Neural cell (in vitro differentiated cells): ENCODE measurements at regions not wholly inside any gene's neighbourhood (a gene's known extent, or its start where the extent isn't known, plus 50 kb on each side); places are given as distances from the start of the nearest gene placed in this dataset.

Experiments
- H2AFZ ChIP-seq: fragments of 200-600, 300-800 bp; sonication (generic), shearing (Covaris generic); 2 replicates; pipeline ENCODE4 v1.6.0; 2014; ENCODE audit warnings: low read depth, mild to moderate bottlenecking, antibody characterized with exemption, low read length, moderate library complexity
- H3F3A ChIP-seq: fragments of 200-600 bp; shearing (Covaris generic); 2 replicates; pipeline ENCODE4 v1.6.1; 2016; ENCODE audit warnings: mild to moderate bottlenecking, moderate library complexity, mixed read lengths, antibody characterized with exemption, low read length; ENCODE audit not compliant: insufficient read depth, poor library complexity, severe bottlenecking
- H3K27ac ChIP-seq: fragments of 200-600, 300-800 bp; sonication (generic), shearing (Covaris generic); 2 replicates; pipeline ENCODE4 v1.5.1; 2014; ENCODE audit warnings: mild to moderate bottlenecking, low read length, moderate library complexity
- H3K27me3 ChIP-seq: fragments of 300-800, 200-600 bp; sonication (generic), shearing (Covaris generic); 2 replicates; pipeline ENCODE4 v1.6.0; 2014; ENCODE audit warnings: mild to moderate bottlenecking, low read depth, low read length, moderate library complexity; ENCODE audit not compliant: insufficient read depth
- H3K36me3 ChIP-seq: fragments of 300-800, 200-600 bp; sonication (generic), shearing (Covaris generic); 2 replicates; pipeline ENCODE4 v1.5.1; 2014; ENCODE audit warnings: mild to moderate bottlenecking, antibody characterized with exemption, low read length, moderate library complexity; ENCODE audit not compliant: insufficient read depth
- H3K4me2 ChIP-seq: fragments of 300-800, 200-600 bp; sonication (generic), shearing (Covaris generic); 2 replicates; pipeline ENCODE4 v1.6.0; 2014; ENCODE audit warnings: mild to moderate bottlenecking, low read length
- H3K4me3 ChIP-seq: fragments of 300-800, 200-600 bp; sonication (generic), shearing (Covaris generic); 2 replicates; pipeline ENCODE4 v1.5.1; 2014; ENCODE audit warnings: mild to moderate bottlenecking, low read length, moderate library complexity
- H3K79me2 ChIP-seq: fragments of 200-600 bp; shearing (Covaris generic); replicated peaks from 2 replicates; pipeline ENCODE4 v1.6.0; 2014; ENCODE audit warnings: mild to moderate bottlenecking, low read length, moderate library complexity; ENCODE audit not compliant: insufficient read depth
- H3K9ac ChIP-seq: fragments of 300-800, 200-600 bp; sonication (generic), shearing (Covaris generic); 2 replicates; pipeline ENCODE4 v1.6.1; 2016; ENCODE audit warnings: mild to moderate bottlenecking, low read length, mixed read lengths
- H3K9me2 ChIP-seq: fragments of 200-600 bp; shearing (Covaris generic); 2 replicates; pipeline ENCODE4 v1.6.1; 2016; ENCODE audit warnings: mild to moderate bottlenecking, low read length, mixed read lengths; ENCODE audit not compliant: insufficient read depth
- H3K9me3 ChIP-seq: fragments of 200-600, 300-800 bp; sonication (generic), shearing (Covaris generic); 2 replicates; pipeline ENCODE4 v1.6.1; 2016; ENCODE audit warnings: mild to moderate bottlenecking, mixed run types, low read length, moderate library complexity, mixed read lengths
- H4K20me1 ChIP-seq: fragments of 200-600 bp; shearing (Covaris generic); 2 replicates; pipeline ENCODE4 v1.6.1; 2016; ENCODE audit warnings: mild to moderate bottlenecking, mixed run types; ENCODE audit not compliant: insufficient read depth
- CTCF ChIP-seq: fragments of 450-650 bp; IDR thresholded peaks from 2 replicates; pipeline ENCODE4 v1.5.1; 2014; ENCODE audit warnings: antibody characterized with exemption, mild to moderate bottlenecking, moderate library complexity; ENCODE audit not compliant: poor library complexity, severe bottlenecking
- EP300 ChIP-seq: fragments of 450-650 bp; conservative IDR thresholded peaks from 2 replicates; pipeline ENCODE4 v1.6.1; 2014; ENCODE audit warnings: antibody characterized with exemption, mild to moderate bottlenecking, moderate library complexity; ENCODE audit not compliant: poor library complexity, severe bottlenecking
- EZH2 ChIP-seq: fragments of 200-600, 300-800 bp; shearing (Covaris generic), sonication (generic); IDR thresholded peaks from 2 replicates; pipeline ENCODE4 v1.6.1; 2014; ENCODE audit warnings: antibody characterized with exemption, low read length, borderline replicate concordance, mild to moderate bottlenecking; ENCODE audit not compliant: insufficient read depth, poor library complexity, severe bottlenecking
- MXI1 ChIP-seq: fragments of 450-650 bp; conservative IDR thresholded peaks from 2 replicates; pipeline ENCODE4 v1.6.1; 2014; ENCODE audit warnings: antibody characterized with exemption, mild to moderate bottlenecking; ENCODE audit not compliant: poor library complexity, severe bottlenecking
- POLR2AphosphoS5 ChIP-seq: IDR thresholded peaks from 2 replicates; pipeline ENCODE4 v1.6.1; 2012
- RAD21 ChIP-seq: fragments of 450-650 bp; conservative IDR thresholded peaks from 2 replicates; pipeline ENCODE4 v1.6.1; 2014; ENCODE audit warnings: antibody characterized with exemption, mild to moderate bottlenecking, moderate library complexity
- REST ChIP-seq: IDR thresholded peaks from 2 replicates; pipeline ENCODE4 v1.6.1; 2012; ENCODE audit warnings: borderline replicate concordance
- SMC3 ChIP-seq: fragments of 450-650 bp; conservative IDR thresholded peaks from 2 replicates; pipeline ENCODE4 v1.6.1; 2014; ENCODE audit warnings: antibody characterized with exemption, mild to moderate bottlenecking, moderate library complexity; ENCODE audit not compliant: poor library complexity
- TAF1 ChIP-seq: IDR thresholded peaks from 2 replicates; pipeline ENCODE4 v1.6.1; 2012; ENCODE audit warnings: low read depth

GRCh38 chr16:65832679-65833078 is 533.8 kb upstream of the CDH5 start:
- TF ChIP-seq TAF1 (no peak), EZH2 (no peak), POLR2AphosphoS5 (no peak), RAD21 (no peak), EP300 (no peak), SMC3 (no peak), CTCF (no peak), REST (no peak), MXI1 (no peak)
- no peak overlapping the region for H3K4me2 ChIP-seq

GRCh38 chr16:65831903-65832666 is 534.4 kb upstream of the CDH5 start:
- Histone ChIP-seq H3K4me3 (no peak overlapping the region), H2AFZ (no peak overlapping the region), H3K4me2 (no peak overlapping the region), H3K27me3 (no peaks in the 10 kb centered on the region), H3K9me3 (no peaks in the 10 kb centered on the region), H3K36me3 (no peaks in the 10 kb centered on the region), H4K20me1 (no peaks in the 10 kb centered on the region), H3K9me2 (no peaks in the 10 kb centered on the region), H3F3A (no peaks in the 10 kb centered on the region), H3K9ac (no peak overlapping the region), H3K27ac (no peak overlapping the region), H3K79me2 (no peaks in the 10 kb centered on the region)
- TF ChIP-seq TAF1 (no peak), SMC3 (no peak), MXI1 (no peak), REST (no peak), CTCF (no peak), EP300 (no peak)

More at GRCh38 chr16:65832679-65833078, 533.8 kb upstream of the CDH5 start:
- no peaks in the 10 kb centered on the region for H3K36me3 ChIP-seq
- no peaks in the 10 kb centered on the region for H3K27me3 ChIP-seq
- no peak overlapping the region for H3K27ac ChIP-seq
- H3K79me2 ChIP-seq, result no peaks in the 10 kb centered on the region
- H3K4me3 ChIP-seq, result no peak overlapping the region
- H3K9me3 ChIP-seq, result no peaks in the 10 kb centered on the region
- no peak overlapping the region for H3K9ac ChIP-seq
- no peak overlapping the region for H2AFZ ChIP-seq
- no peaks in the 10 kb centered on the region for H3F3A ChIP-seq
- H4K20me1 ChIP-seq, result no peaks in the 10 kb centered on the region
- H3K9me2 ChIP-seq, result no peaks in the 10 kb centered on the region
